Heart right ventricle (tissue), 16 donors: ENCODE measurements at regions not wholly inside any gene's neighbourhood (a gene's known extent, or its start where the extent isn't known, plus 50 kb on each side); places are given as distances from the start of the nearest gene placed in this dataset.

ENCODE experiments used
- ATAC-seq, 8 donors: fragments of 200-7000 bp; cut with Tn5 transposase; one replicate each; pipeline ENCODE4 v1.9.1; 2020; ENCODE audit warnings: mild to moderate bottlenecking in 8 of 8, moderate library complexity in 8 of 8, moderate number of reproducible peaks in 1 of 8
- DNase-seq, 2 donors: peaks; one replicate each; pipeline ENCODE4 v3.0.0-alpha.2; 2020
- H3K27ac ChIP-seq, 10 donors: fragments of 200-600 bp; sonication (generic) in 2 of 10; one replicate each; pipeline versions ENCODE4 v1.5.0 to v1.8.0; 2020 to 2022; ENCODE audit warnings: mild to moderate bottlenecking in 3 of 10
- H3K27me3 ChIP-seq, 7 donors: fragments of 200-600 bp; one replicate each; pipeline ENCODE4 v1.8.0; 2021 to 2022; ENCODE audit warnings: mild to moderate bottlenecking in 2 of 7
- H3K36me3 ChIP-seq, 9 donors: fragments of 200-600 bp; sonication (generic) in 1 of 9; one replicate each; pipeline versions ENCODE4 v1.5.0 to v1.8.0; 2020 to 2022; ENCODE audit warnings: mild to moderate bottlenecking in 2 of 9
- H3K4me1 ChIP-seq, 9 donors: fragments of 200-600 bp; sonication (generic) in 1 of 9; one replicate each; pipeline versions ENCODE4 v1.5.0 to v1.8.0; 2020 to 2022; ENCODE audit warnings: mild to moderate bottlenecking in 4 of 9
- H3K4me3 ChIP-seq, 10 donors: fragments of 200-600 bp; sonication (generic) in 2 of 10; one replicate each; pipeline versions ENCODE4 v1.5.0 to v1.8.0; 2020 to 2022; ENCODE audit warnings: mild to moderate bottlenecking in 7 of 10, moderate library complexity in 2 of 10
- H3K9me3 ChIP-seq, 11 donors: fragments of 200-600 bp in 10 of 11; sonication (generic) in 2 of 11; one replicate each; pipeline versions ENCODE4 v1.5.0 to v1.8.0; 2013 to 2022; ENCODE audit warnings: mild to moderate bottlenecking in 2 of 11, control low read depth in 1 of 11, moderate library complexity in 1 of 11
- WGBS, 2 donors: extraction: QIAGEN DNeasy Blood & Tissue Kit; methylation state at CpG; one replicate each; pipeline ENCODE4 v1.1.7; 2013; ENCODE audit warnings: inconsistent platforms in 1 of 2; 5-methylcytosine and 5-hydroxymethylcytosine counted together
- intact Hi-C, 10 donors: fragments of 100-400 bp; cut with DNase I; formaldehyde crosslinking; loops; one replicate each; pipeline versions ENCODE4 v1.11.1 to v1.14.2; 2022
- TF ChIP-seq, protein P1 (sequence below), 9 donors: fragments of 200-600 bp; sonication (generic) in 2 of 9; IDR thresholded peaks; one replicate each; pipeline versions ENCODE4 v1.5.0 to v1.8.0; 2021 to 2022; ENCODE audit warnings: antibody characterized with exemption in 9 of 9, mild to moderate bottlenecking in 5 of 9, moderate library complexity in 1 of 9
- donor health status: Arrhythmogenic right ventricular cardiomyopathy.
- donor health status: ischemic (EF 13 %, LVEDD 7.1; RV severe dilation, severe dysfunction).
- donor health status: healthy with polysubstance abuse.
- donor health status: DM: no; HTN: yes; CAD: no.
- donor health status: DM: no; HTN: no; CAD: no.
- donor health status: ischemic (EF 25% LVEDD 6.9; RV normal size, moderate dysfunction).
- donor health status: ischemic (EF 25% LVEDD 5.7; RV mildly dilated, moderate dysfunction).
- donor health status: healthy.
- donor health status: DM: yes; HTN: yes; CAD: no.
- donor health status: Ischemic cardiomyopathy.
- donor health status: ischemic (EF 35%, LVEDD 5.7; RV mildly dilated, moderate dysfunction).
- donor health status: nonischemic (EF 11% LVEDD 7.7; RV severe dilation, severe dysfunction).
- donor health status: DM: yes; HTN: yes; CAD: no.
- donor health status: PGD.
- donor health status: ischemic (EF 29% LVEDD 5.4; RV normal size, mild dysfunction).
- donor health status: nonischemic (EF 23%, LVEDD 6.1; RV moderate dilation, normal function).

DNA sequence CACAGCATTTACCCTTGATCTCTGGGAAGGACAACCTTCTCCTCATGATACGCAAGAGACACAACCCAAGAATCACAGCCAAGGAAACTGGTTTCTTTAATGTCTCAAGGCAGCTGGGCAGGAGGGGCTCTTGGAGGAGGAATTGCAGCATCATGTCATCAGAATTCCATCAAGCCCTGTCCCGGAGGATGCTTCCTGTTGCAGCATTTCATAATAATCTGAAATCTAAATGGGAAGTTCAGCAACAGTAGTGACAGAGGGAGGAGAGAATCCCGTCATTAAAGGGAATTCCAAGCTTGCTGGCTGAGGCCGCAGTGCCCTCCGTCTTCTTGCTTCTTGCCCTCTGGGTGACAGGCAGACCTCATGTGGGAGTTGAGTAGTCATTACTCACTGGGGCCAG, 192.7 kb downstream of the TENT4A start:
- H3K4me3 ChIP-seq, result no peak overlapping the region
- no peaks in the 10 kb centered on the region for H3K9me3 ChIP-seq
- no peaks in the 10 kb centered on the region for H3K4me1 ChIP-seq
- TF ChIP-seq, protein P1, sequence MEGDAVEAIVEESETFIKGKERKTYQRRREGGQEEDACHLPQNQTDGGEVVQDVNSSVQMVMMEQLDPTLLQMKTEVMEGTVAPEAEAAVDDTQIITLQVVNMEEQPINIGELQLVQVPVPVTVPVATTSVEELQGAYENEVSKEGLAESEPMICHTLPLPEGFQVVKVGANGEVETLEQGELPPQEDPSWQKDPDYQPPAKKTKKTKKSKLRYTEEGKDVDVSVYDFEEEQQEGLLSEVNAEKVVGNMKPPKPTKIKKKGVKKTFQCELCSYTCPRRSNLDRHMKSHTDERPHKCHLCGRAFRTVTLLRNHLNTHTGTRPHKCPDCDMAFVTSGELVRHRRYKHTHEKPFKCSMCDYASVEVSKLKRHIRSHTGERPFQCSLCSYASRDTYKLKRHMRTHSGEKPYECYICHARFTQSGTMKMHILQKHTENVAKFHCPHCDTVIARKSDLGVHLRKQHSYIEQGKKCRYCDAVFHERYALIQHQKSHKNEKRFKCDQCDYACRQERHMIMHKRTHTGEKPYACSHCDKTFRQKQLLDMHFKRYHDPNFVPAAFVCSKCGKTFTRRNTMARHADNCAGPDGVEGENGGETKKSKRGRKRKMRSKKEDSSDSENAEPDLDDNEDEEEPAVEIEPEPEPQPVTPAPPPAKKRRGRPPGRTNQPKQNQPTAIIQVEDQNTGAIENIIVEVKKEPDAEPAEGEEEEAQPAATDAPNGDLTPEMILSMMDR (IDR thresholded peaks at IDR 0.05), result no peak
- peaks cover 0 to 7% (median 4%) of the 10 kb centered on the region in 7 donors for H3K27me3 ChIP-seq
- intact Hi-C loops, result no loop called here
- no peak overlapping the region for H3K27ac ChIP-seq
- ATAC-seq (peak; percentile 63 to 82 (median 76)), DNase-seq (peak in 1 of 2 donors; percentile 31)
- no peaks in the 10 kb centered on the region for H3K36me3 ChIP-seq
- 52 to 59% methylated on average over 5 of the region's 5 CpGs for WGBS, 2 donors

DNA sequence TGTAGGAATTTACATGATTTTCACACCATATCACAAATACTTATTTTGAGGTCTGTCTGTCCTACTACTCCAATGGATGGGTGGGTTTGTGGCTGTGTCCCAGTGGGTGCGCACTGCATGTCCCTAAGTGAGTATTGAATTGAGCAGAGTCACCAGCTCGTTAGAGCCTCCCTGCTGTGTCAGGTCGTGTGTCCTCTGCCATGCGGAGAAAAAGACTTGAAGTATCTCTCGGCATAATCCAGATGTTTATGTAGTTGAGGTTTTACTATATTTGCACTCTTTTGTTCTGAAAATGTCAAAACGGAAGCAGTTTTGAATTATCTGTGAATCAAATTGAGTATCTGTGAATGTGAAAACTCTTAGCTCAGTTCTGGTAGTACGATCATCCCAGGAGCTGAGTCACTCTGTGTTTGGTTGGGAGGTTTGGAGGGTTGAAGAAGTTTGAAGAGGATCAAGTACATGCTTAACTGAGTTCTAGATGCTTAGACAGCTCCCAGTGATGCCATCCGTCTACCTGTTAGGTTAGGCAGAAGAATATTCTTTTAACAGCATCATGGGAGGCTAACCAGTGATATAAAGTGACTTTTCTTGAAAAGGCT, 194.2 kb downstream of the TENT4A start:
- Histone ChIP-seq H3K27me3 (peaks cover 0 to 10% (median 4%) of the 10 kb centered on the region in 7 donors), H3K4me3 (no peak overlapping the region), H3K36me3 (no peaks in the 10 kb centered on the region), H3K4me1 (no peaks in the 10 kb centered on the region), H3K9me3 (no peaks in the 10 kb centered on the region), H3K27ac (no peak overlapping the region)
- ATAC-seq, result no peak
- intact Hi-C loops, result no loop called here
- 68 to 76% methylated on average over 8 of the region's 8 CpGs for WGBS, 2 donors
- no peak for DNase-seq
- TF ChIP-seq, protein P1 (IDR thresholded peaks at IDR 0.05), result no peak

DNA sequence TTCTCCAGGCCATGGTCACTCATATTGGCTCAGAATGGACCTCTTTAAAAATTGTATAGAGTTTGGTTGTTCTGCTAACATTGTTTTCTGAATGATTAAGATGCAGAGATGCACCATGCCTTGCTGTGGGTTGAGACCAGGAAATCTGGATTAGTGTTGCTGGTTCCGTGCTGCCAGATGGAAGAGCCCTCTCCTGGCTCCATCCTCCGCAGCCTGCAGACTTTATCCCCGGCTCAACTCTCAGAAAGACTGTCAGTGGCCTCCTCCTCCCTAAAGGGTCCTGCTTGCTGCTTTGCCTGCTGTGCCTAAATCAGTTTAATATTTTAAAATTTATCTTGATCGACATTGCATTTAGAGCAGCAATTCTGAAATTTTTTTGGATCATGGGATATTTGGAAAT, 196.7 kb downstream of the TENT4A start:
- intact Hi-C loops, result no loop called here
- H3K36me3 ChIP-seq, result no peaks in the 10 kb centered on the region
- 59 to 71% methylated on average over 4 of the region's 4 CpGs for WGBS, 2 donors
- no peaks in the 10 kb centered on the region for H3K4me1 ChIP-seq
- H3K27me3 ChIP-seq, result peaks cover 0 to 13% (median 4%) of the 10 kb centered on the region in 7 donors
- DNase-seq, result no peak
- TF ChIP-seq, protein P1 (IDR thresholded peaks at IDR 0.05), result no peak
- H3K27ac ChIP-seq, result no peak overlapping the region
- no peak overlapping the region for H3K4me3 ChIP-seq
- H3K9me3 ChIP-seq, result no peaks in the 10 kb centered on the region
- ATAC-seq, result no peak

DNA sequence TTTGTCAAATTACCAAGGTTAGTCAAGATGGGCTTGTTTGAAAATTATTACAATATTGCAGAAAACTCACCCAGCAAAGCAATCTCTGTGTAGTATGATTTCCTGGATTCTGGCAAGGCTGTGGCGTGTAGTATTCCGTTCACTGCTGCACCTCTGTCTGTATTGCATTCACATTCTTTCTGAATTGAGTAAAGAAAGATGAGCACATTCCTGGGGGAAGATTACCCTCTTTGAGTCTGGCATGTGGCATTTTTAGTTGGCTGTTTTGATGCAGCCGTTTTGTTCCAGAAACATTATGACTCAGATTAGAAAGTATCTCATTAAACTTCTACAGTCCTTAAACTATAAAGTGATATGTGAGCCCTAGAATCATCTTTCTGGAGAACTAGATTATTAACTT, 197.7 kb downstream of the TENT4A start:
- TF ChIP-seq, protein P1 (IDR thresholded peaks at IDR 0.05), result no peak
- intact Hi-C loops, result no loop called here
- DNase-seq (no peak), ATAC-seq (no peak)
- Histone ChIP-seq H3K27me3 (peaks cover 0 to 13% (median 4%) of the 10 kb centered on the region in 7 donors), H3K36me3 (no peaks in the 10 kb centered on the region), H3K27ac (no peak overlapping the region), H3K4me1 (no peaks in the 10 kb centered on the region), H3K4me3 (no peak overlapping the region), H3K9me3 (no peaks in the 10 kb centered on the region)
- 56 to 64% methylated on average over 3 of the region's 3 CpGs for WGBS, 2 donors
